Glutamatergic neuron (in vitro differentiated cells): ENCODE measurements at regions not wholly inside any gene's neighbourhood (a gene's known extent, or its start where the extent isn't known, plus 50 kb on each side); places are given as distances from the start of the nearest gene placed in this dataset.
"Not testable (repeated sequence)": the region's sequence is repeated elsewhere in the genome, so short reads cannot be mapped to it uniquely, and the experiment has no call there.

ENCODE experiments used
- DNase-seq: peaks from one replicate; pipeline ENCODE4 v3.0.0; 2022
- H3K27ac Mint-ChIP-seq: one replicate; pipeline ENCODE4 v1.8.0; 2020; ENCODE audit warnings: mild to moderate bottlenecking, mixed read lengths, inconsistent platforms; ENCODE audit not compliant: unreplicated experiment
- H3K27me3 Mint-ChIP-seq: one replicate; pipeline ENCODE4 v1.8.0; 2020; ENCODE audit warnings: mild to moderate bottlenecking, moderate library complexity, mixed read lengths, inconsistent platforms; ENCODE audit not compliant: unreplicated experiment
- H3K36me3 Mint-ChIP-seq: one replicate; pipeline ENCODE4 v1.8.0; 2020; ENCODE audit warnings: mild to moderate bottlenecking, mixed read lengths, inconsistent platforms; ENCODE audit not compliant: unreplicated experiment
- H3K4me1 Mint-ChIP-seq: one replicate; pipeline ENCODE4 v1.8.0; 2020; ENCODE audit warnings: mild to moderate bottlenecking, low read depth, mixed read lengths, inconsistent platforms; ENCODE audit not compliant: unreplicated experiment
- H3K4me3 Mint-ChIP-seq: one replicate; pipeline ENCODE4 v1.8.0; 2020; ENCODE audit warnings: mild to moderate bottlenecking, mixed read lengths, inconsistent platforms; ENCODE audit not compliant: unreplicated experiment
- H3K9me3 Mint-ChIP-seq: one replicate; pipeline ENCODE4 v1.8.0; 2020; ENCODE audit warnings: mild to moderate bottlenecking, moderate library complexity, mixed read lengths, inconsistent platforms; ENCODE audit not compliant: unreplicated experiment
- CTCF ChIP-seq: fragments of 200-600 bp; sonication (generic); IDR thresholded peaks from one replicate; pipeline ENCODE4 v1.5.0; 2021; ENCODE audit not compliant: partially characterized antibody, unreplicated experiment

GRCh38 chr1:238443687-238444086 lies 553.0 kb upstream of the ZP4 start:
- Mint-ChIP-seq H3K9me3 (no peaks in the 10 kb centered on the region), H3K27ac (no peak overlapping the region), H3K4me1 (no peaks in the 10 kb centered on the region), H3K36me3 (no peaks in the 10 kb centered on the region), H3K27me3 (no peaks in the 10 kb centered on the region), H3K4me3 (no peak overlapping the region)
- no peak for TF ChIP-seq CTCF
- no peak for DNase-seq

DNA sequence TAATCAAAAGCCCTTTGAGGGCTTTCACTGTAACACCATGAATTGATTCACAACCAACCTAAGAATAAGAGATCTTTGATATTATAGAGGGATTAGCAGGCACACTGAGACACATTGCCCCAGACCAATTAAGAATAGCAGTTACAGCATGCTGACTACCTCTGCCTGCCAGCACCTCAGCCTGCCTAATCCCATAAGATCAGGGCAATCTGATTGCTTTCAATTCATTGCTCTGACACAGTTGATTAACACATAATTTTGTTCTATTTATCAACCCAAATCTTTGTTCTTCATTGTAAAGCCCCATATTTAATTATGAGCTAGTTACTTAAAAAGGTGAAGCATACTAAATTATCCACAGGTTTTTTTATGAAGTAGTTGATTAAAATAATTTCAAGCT lies 548.8 kb upstream of the ZP4 start:
- Mint-ChIP-seq H3K27ac (no peak overlapping the region), H3K4me3 (no peak overlapping the region), H3K27me3 (no peaks in the 10 kb centered on the region), H3K9me3 (no peaks in the 10 kb centered on the region), H3K4me1 (no peaks in the 10 kb centered on the region), H3K36me3 (no peaks in the 10 kb centered on the region)
- no peak for DNase-seq
- TF ChIP-seq CTCF = no peak

DNA sequence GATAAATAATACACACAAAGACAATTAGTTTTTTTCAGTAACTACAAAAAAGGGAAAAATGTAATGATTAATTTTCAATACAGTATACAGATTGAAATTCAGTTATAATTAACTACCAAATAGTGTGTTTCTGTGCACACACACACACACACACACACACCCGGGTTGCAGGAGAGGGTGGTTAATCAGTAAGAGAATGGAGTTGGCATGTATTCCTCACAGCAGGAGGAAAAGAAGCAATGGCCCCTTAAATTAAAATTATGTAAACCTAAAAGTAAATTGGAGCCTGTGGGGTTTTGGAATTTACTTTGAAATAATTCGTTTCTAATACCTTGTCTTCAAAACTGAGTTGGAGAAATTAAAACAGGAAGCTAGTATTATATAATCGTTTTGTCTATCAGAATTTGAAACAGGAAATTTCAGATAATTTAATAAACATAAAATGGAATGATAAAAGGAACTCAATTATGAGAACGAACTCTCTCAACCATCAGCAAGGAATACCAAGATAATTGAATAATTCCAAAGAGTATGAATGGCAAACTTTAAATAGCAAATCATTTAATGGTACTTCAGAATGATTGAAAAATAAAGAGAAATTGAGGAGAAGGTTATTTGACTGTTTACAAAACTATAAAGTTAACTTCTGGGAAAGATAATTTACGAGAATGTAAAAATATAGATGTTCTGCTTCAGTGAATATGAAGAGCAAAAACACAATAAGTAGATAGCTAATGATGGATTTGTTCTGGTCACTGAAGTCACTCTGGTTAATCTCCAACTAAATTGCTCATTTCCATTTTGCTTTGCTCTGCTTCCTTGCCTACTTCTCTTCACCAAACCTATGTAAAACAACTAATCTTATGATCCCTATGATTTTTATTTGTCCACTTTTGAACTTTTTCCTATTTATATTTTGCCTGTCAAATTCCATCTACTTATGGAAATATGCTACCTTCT lies 547.9 kb upstream of the ZP4 start:
- H3K27me3 Mint-ChIP-seq = no peaks in the 10 kb centered on the region
- no peak for TF ChIP-seq CTCF
- no peaks in the 10 kb centered on the region for H3K36me3 Mint-ChIP-seq
- no peaks in the 10 kb centered on the region for H3K9me3 Mint-ChIP-seq
- H3K4me1 Mint-ChIP-seq = no peaks in the 10 kb centered on the region
- H3K4me3 Mint-ChIP-seq = no peak overlapping the region
- no peak for DNase-seq
- no peak overlapping the region for H3K27ac Mint-ChIP-seq

DNA sequence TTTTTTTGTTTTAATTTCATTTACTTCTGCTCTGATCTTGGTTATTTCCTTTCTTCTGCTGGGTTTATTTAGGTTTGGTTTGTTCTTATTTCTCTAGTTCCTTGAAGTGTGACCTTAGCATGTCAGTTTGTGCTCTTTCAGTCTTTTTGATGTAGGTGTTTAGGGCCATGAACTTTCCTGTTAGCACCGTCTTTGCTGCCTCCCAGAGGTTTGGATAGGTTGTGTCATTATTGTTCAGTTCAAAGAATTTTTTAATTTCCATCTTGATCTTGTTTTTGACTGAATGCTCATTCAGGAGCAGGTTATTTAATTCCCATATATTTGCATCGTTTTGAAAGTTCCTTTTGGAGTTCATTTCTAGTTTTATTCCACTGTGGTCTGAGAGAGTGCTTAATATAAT lies 539.0 kb upstream of the ZP4 start:
- DNase-seq, H3K27ac Mint-ChIP-seq, H3K4me3 Mint-ChIP-seq, H3K27me3 Mint-ChIP-seq, H3K36me3 Mint-ChIP-seq, H3K4me1 Mint-ChIP-seq, H3K9me3 Mint-ChIP-seq: not testable (repeated sequence)

- Mint-ChIP-seq H3K9me3 (peaks cover 2% of the 10 kb centered on the region), H3K4me3 (no peak overlapping the region), H3K36me3 (no peaks in the 10 kb centered on the region), H3K27ac (no peak overlapping the region), H3K27me3 (peaks cover 1% of the 10 kb centered on the region), H3K4me1 (no peaks in the 10 kb centered on the region)
- DNase-seq = no peak
- no peak for TF ChIP-seq CTCF
Observed at GRCh38 chr1:238419209-238419608, 528.5 kb upstream of the ZP4 start.
